ENCODE measurements at regions not wholly inside any gene's neighbourhood (a gene's known extent, or its start where the extent isn't known, plus 50 kb on each side); places are given as distances from the start of the nearest gene placed in this dataset.
"Not testable (repeated sequence)": the region's sequence is repeated elsewhere in the genome, so short reads cannot be mapped to it uniquely, and the experiment has no call there.

DNA sequence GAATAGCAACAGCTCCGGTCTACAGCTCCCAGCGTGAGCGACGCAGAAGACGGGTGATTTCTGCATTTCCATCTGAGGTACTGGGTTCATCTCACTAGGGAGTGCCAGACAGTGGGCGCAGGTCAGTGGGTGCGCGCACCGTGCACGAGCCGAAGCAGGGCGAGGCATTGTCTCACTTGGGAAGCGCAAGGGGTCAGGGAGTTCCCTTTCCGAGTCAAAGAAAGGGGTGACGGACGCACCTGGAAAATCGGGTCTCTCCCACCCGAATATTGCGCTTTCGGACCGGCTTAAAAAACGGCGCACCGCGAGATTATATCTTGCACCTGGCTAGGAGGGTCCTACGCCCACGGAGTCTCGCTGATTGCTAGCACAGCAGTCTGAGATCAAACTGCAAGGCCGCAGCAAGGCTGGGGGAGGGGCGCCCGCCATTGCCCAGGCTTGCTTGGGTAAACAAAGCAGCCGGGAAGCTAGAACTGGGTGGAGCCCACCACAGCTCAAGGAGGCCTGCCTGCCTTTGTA, 442.3 kb upstream of the NFIA start:
- not testable (repeated sequence) for DNase-seq

DNA sequence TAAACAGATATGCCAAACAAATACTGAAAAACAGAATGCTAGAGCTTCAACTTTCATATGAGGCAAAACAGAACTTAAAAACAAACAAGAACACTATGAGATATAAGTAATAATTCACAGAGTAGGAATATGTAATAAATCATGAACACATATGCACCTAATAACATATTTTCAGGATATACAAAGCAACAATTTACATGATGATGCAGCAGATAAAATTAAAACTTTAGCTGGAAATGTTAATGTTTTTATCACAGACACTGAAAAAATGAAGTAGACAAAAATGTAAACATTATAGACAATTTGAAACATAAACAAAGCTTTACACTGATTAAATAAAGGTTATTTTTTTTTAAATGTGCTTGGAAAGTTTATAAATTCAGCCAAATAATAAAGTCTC, 443.1 kb upstream of the NFIA start:
- DNase-seq: no peak

DNA sequence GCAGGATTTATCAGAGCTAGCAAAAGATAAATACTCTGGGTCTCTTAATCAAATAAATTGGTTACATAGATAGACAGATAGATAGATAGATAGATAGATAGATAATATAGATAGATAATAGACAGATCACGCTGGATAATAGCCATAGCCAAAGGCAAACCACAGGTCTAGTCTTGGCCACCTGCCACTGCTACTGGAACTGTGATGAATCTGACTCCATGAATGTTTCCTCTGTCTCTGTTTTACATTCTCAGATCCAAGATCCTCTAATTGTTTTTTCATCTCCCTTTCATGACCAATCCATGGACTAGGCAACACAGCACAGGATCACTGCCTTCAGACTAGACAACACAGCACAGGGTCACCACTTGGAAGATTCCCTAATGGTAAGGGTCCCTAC, 444.7 kb upstream of the NFIA start:
- no peak for DNase-seq

DNA sequence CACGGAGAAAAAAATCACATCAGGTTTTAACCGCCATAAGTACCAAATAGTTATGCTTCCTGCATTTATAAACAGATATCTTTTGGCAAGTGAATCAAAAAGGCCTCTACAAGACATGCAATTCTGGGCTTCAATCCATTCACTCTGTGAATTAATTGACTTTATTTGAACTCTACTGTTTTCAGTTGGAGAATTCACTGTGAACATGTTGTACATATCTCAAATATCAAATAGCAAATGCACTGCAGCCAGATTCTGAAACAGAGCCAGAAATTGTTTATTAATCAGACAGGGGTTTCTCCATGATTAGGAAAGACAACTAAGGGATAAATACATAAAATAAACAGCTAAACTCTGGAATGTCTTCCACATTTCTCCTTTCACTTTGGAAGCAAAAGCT, 445.4 kb upstream of the NFIA start:
- no peak for DNase-seq

DNA sequence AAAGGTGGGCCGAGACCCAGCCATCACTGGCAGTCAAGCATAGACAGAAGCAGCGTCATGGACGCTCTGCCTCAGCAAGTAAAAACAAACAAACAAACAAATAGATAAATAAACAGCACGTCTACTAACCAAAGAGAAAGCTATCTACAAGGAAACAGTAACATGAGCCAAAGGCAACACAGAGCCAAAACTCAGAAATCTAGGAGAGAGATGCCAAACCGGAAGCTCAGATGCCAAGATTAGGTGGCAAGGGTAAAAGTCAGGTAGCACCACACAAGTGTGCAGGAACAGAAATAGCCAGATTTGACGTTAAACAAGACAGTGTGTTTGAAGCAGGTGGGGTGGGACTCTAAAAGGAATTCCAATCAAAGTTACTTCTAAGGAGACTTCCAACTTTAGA, 448.3 kb upstream of the NFIA start:
- DNase-seq: no peak

DNA sequence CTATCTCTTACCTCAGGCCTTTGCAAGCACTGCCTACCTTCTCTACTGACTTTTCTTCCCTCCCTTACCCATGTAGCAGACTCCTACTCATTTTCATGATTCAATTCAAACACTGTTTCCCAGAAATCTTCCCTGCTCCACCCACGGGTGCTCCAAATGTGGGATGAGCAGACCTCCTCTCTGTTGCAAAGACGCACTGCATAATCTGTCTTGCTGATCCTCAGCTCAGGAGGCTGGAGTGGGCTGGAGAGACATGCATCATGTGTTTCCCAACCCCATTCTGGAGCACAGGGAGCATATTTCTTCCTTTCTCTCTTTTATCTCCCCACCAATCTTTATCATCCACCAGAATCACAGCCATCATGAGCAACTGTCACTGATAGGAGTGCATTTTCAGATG, 459.9 kb upstream of the NFIA start:
- DNase-seq: no peak

DNA sequence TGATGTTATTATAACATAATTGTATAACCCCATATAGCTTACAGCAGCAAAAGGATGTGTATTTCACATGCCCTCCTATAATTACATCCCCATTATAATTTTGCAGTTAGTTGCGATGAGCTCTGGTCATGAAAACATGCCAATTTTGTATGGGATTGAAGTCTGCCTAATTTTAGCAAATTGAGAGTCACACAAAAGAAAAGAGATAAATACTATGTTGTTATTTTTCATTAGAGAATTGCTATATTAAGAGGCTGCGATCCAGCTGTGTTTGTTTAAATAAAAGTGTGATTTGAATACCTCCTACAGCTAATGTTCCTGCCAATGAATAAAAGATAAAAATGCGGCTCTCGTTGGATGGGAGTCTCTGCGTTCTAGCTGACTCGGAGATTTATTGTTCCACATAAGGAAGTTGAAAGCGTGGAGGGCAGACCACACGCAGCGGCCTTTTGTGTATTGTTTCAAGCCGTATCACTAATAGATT, 461.0 kb upstream of the NFIA start:
- DNase-seq: no peak

DNA sequence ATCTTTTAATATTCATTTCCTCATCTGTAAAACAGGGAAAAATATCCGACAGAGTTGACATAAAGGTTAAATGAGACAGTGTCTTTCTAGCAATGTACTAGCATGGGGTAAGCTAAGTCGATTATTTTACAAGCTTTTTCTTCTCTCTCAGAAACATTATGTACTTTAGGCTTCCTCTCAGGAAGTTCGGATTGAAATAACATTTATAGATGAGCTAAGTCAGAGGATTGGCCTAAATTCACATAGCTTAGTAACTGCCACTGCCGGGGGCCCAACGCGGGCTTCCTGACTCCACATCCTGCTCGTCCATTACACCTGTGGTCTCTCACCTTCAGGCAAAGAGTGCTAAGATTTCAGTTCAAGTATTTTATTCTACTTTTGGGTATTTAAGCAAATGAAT, 462.3 kb upstream of the NFIA start:
- no peak for DNase-seq

DNA sequence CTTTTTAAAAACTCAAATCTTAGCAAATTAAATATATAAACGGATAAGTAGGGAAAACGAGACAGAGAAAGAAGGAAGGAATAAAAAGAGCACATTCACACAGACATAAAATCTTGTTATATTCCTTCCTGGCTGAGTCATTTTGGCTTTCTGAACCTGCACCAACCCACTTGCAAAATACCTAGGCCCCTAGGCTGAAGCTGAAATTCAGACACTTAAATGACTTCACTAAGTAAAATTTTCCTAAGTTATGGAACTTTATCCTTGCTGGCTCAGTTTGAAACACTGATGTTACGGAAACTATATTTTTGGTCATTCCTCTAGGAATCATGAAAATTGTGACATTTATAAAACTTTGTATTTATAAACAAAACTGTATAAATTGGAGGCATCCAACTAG, 462.8 kb upstream of the NFIA start:
- no peak for DNase-seq

DNA sequence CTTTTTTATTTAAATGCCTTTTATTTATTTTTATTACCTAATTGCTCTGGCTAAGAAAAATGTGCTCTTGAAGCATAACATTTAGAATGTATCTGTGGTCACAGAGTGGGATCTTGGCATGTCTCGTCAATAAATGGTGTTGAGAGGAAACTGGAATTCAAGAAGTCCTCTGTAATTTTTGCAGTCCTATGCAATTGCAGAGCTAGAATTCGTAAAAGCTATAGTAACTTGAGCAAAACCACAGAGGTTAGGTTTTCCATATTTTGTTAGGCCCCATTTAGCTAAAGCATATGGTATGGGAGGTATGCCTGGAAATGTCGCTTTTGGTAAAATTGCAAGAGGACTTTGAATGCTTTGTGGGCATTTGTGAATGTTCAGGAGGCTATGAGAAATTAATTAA, 466.7 kb upstream of the NFIA start:
- peak; percentile 69 for DNase-seq

DNA sequence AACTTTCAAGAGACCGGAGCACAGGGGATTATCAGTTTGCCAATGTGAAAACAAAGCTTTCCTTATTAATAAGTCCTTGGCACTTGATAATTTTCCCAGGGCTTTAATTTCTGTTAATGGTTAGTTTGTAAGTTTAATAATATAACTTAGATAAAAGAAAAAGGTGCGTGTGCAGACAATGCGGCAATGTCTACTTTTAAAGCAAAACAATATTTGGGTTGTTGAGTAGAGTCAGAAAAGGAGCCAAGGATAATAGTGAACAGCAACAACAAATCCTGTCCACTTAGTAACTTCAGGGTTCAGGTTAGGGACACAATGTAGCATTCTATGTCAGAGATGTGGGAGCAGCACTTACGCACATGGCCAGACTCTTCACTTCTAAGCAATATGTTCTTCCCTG, 469.6 kb upstream of the NFIA start:
- no peak for DNase-seq

DNA sequence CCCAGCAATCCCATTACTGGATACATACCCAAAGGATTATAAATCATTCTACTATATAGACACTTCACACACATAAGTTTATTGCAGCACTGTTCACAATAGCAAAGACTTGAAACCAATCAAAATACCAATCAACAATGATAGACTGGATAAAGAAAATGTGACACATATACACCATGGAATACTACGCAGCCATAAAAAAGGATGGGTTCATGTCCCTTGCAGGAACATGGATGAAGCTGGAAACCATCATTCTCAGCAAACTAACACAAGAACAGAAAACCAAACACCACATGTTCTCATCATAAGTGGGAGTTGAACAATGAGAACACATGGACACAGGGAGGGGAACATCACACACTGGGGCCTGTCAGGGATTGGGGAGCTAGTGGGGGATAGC, 475.4 kb upstream of the NFIA start:
- not testable (repeated sequence) for DNase-seq

DNA sequence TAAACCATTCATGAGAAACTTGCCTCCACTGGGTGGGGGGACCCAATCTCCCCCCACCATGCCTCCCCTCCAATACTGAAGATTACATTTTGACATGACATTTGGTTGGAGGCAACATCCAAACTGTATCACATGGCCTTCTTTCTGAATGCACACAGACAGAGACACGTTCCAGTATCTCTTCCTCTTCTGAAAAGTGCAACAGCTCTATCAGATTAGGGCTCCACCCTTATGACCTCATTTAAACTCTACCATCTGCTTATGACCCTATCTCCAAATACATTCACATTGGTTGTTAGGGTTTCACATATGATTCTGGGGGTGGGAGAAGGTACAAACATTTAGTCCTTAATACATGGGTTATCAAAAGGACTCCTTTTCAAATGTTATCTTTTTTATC, 481.8 kb upstream of the NFIA start:
- DNase-seq: no peak

DNA sequence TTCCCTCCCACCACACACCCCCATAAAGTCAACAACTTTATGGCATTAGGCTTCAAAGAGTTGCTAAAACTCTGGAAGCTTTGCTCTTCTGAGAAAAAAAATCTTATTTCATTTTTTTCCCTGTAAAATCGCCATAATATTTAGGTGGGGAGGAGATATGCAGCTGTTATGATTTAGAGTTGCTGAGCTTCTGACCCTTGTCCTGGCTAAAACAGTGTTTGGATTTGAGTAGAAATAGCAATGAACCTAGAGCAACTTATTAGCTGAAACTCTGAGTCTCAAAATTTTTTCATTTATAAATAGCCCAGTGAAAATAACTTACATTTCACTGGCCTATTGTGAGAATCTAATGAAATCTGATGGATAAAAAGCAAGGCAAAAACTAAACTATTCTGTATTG, 482.8 kb upstream of the NFIA start:
- DNase-seq: no peak

DNA sequence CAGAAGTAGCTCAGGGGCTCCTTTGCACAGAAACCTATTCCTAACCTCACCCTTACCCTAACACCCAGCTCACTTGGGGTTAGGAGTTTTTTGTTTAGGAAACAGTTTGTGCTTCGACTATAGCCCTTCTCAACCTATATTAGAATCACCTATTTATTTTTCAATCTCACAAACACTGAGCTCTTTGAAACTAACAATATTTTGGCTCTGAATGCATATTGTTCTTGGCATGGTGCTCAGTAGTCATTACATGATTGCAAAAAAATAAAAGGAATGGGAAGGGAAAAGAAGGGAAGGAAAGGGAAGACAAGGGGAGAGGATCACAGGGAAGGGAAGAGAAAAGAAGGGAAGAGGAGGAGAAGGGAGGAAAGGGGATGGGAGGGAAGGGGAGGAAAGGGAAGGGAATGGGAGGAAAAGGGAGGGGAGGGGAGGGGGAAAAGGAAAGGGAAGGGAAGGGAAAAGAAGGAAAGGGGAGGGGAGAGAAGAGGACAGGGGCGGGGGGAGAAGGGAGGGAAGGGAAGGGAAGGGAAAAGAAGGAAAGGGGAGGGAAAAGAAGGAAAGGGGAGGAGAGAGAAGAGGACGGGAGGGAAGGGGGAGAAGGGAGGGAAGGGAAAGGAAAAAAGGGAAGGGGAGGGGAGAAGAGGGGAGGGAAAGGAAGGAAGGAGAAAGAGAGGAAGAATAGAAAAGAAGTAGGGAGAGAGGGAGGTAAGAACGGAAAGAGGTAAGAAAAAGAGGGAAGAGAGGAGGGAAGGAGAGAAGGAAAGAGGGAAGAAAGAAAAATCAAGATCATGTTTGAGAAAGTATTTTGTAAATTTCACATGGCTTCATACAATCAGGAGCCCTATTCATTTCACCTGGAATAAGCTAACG, 484.1 kb upstream of the NFIA start:
- DNase-seq: no peak

DNA sequence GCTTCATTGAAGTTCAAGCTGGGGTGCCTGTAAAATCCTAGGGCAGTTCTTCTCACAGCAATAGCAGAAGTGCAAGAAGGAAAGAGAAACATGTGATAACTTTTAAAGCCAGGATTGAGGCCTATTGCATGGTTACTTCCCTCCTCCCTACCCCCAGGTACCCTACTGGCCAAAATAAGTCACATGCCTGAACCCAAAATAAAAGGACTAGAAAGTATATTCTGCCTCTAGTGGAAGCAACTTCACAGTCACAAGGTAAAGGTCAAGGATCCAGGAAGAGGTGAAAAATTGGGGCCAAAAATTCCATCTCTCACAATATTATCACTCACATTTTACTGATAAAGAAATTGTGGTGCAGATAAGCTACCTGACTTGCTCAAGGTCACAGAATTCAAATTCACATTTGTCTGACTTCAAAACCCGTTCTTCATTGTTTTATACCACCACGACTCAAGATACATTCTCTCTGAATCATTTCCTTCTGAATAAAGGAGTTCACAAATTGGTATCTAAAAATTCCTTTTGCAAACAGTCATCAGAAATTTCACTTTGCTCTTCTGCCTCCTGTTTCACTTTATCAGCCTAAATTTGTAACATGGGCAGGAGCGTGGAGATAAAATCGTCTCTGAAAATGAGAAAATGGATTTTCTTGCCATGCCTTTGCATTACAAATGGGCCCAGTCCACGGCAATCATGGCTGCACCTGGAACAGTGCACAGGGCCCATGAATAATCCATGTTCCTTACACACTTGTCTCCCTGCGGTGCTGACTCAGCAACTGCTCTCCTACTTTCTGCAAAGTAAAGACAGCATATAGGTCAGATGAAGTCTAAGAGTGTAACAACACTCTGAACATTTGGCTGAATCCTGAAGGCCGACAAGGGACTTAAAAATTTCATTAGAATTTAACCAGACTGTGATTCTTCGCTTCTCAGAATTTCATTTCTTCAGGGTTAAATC, 485.3 kb upstream of the NFIA start:
- DNase-seq: peak; percentile 14

DNA sequence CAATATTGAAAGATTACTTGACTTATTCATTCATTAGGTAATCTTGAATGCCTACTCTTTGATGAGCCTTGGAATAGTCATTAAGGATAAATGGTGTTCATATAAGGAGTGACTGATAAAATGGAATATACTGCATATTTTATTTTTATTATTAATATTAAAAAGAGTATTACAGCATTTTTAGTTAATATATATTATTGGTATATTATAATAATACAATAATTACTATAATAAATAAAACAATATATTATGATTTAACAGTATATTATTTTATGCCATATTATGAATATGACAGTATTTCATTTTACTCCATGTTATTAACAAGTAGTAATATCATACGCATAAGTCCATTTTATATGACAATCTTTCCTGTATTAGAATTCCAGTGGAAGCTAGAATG, 490.8 kb upstream of the NFIA start:
- no peak for DNase-seq

DNA sequence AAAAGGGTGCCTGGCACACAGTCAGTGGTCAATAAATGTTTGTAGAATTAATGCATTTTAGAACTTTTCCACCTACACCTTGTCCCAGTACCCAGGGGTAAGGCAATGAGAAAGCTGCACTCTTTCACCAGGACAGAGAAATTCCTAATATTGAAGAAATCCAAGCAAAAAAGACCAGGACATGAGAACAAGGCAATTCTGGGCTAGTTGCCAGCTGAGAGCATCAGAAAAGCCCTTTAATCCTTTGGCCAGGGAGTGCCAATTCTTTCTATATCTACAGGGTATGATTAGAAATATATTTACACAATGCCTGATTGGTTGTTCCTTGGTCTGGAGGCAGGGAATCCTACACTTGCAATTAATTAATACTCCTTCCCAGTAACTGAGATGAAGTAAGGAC, 492.4 kb upstream of the NFIA start:
- peak; percentile 21 for DNase-seq

DNA sequence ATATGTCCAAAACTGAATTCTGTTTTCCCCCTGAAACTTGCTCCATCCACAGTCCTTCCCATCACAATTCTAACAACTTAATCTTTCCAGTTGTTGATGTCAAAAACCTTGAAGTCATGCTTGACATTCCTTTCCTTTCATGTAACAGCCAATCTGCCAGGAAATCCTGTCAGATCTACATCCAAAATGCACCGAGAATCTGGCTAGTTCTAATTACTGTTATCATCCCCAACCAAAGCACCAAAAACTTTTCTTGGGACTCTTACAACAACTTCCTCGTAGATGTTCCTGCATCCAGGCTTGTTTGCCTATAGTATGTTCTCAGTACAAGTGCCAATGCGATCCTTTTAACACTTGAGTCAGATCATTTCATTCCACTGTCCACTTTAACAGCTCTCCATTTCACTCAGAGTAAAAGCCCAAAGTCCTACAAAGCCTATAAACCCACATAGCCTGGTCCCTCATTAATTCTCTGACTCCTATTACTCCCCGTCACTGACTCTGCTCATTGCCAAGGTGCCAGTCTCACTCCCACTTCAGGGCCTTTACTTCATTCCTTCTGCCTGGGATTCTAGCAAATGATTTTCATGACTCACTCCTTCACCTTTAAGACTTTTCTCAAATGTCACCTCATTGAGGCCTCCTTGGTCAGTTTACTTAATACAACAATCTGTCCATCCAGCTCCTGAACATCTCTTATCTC, 493.2 kb upstream of the NFIA start:
- no peak for DNase-seq

DNA sequence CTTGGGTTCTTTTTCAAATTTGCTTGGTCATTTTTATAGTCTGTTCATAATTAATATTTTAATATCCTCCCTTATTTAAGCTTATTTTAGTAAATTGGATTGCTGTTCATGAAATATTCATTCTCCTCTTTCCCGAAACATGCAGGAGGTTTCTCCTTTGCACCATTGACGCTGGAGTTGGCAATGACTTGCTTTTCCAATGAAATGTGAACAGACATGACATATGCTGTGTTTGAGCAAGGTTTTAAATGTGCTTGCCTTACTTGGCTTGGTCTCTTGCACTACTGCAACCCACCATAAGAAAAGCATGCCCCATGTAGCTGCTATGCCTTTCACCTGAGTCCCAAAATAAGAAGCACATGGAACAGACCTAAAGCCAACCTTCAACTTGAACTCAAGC, 498.0 kb upstream of the NFIA start:
- DNase-seq: no peak

DNA sequence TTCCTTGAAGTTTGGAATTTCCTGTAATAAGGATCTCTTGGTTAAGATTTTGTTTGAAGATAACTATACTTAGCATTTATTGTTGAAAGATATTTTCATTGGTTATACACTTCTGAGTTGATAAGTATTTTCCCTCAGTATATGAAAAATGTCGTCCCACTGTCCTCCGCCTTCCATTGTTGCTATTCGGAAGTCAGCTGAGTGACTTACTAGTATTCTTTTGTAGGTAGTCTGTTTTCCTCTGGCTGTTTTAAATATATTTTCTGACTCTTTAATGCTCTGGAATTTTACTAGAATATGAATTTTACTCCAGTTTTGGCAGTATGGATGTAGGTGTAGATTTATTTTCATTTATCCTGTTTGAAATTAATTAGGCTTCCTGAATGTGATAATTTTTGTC, 498.7 kb upstream of the NFIA start:
- DNase-seq: no peak

DNA sequence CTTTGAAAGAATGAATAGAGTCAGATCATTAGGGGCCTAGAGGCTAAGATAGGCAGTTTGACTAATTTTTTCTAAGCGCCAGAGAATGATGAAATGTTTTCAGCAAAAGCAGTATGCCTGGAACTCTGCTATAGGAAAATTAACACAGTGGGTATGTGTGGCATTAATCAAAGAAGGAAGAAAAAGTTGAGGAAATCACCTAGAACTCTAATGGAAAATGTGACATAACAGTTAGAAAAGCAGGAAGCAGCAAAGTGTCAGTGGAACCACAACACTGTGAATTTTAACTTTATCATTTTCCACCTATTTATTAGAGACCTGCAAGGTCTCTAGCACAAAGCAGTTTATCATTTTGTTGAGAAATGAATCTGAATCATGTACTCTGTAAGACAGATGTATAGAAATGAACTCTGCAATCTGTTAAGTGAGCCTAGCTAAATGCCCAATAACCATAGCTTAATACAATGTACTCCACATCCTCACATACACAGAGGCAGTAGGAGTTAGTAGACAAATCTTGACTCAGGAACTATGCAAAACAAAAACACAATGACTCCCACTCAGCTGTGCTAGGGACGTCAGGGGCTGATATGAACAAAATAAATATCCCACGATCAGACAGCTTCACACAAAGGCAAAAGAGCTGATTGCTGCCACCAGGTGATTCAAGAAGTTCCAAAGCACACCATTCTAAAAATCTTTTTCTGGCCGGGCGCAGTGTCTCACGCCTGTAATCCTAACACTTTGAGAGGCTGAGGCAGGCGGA, 500.7 kb upstream of the NFIA start:
- DNase-seq: no peak
